Fibroblast of lung (primary cell): ENCODE measurements at regions not wholly inside any gene's neighbourhood (a gene's known extent, or its start where the extent isn't known, plus 50 kb on each side); places are given as distances from the start of the nearest gene placed in this dataset.

ENCODE experiments used
- DNase-seq, 2 donors: peaks; one replicate each; pipeline versions ENCODE4 v3.0.0 to v3.0.0-alpha.2; 2010; ENCODE audit warnings: low read depth in 2 of 2
- H2AFZ ChIP-seq: 2 replicates; pipeline ENCODE4 v1.5.1; 2012; ENCODE audit warnings: low read length, control low read depth, inconsistent platforms
- H3K27ac ChIP-seq: 2 replicates; pipeline ENCODE4 v1.5.1; 2011; ENCODE audit warnings: low read length, control low read depth; ENCODE audit not compliant: insufficient read depth
- H3K27me3 ChIP-seq: 2 replicates; pipeline ENCODE4 v1.5.1; 2011; ENCODE audit warnings: mild to moderate bottlenecking, low read length; ENCODE audit not compliant: control insufficient read depth, insufficient read depth
- H3K36me3 ChIP-seq: 2 replicates; pipeline ENCODE4 v1.5.1; 2011; ENCODE audit warnings: low read length; ENCODE audit not compliant: control insufficient read depth, insufficient read depth
- H3K4me1 ChIP-seq: 2 replicates; pipeline ENCODE4 v1.5.1; 2011; ENCODE audit warnings: low read length; ENCODE audit not compliant: control insufficient read depth, insufficient read depth; ENCODE audit errors: extremely low read depth
- H3K4me2 ChIP-seq: 2 replicates; pipeline ENCODE4 v1.5.1; 2011; ENCODE audit warnings: low read length, control low read depth; ENCODE audit not compliant: insufficient read depth; ENCODE audit errors: extremely low read depth
- H3K4me3 ChIP-seq, 4 experiments: fragments of 200-600 bp in 1 of 4; sonication (generic) in 1 of 4; replicated peaks in 1 of 4; 2 replicates each; pipeline ENCODE4 v1.5.1; 2011 to 2016; ENCODE audit warnings: low read length in 4 of 4, low read depth in 3 of 4, mild to moderate bottlenecking in 3 of 4, control low read depth in 2 of 4, inconsistent platforms in 1 of 4, mixed read lengths in 1 of 4; ENCODE audit not compliant: insufficient read depth in 1 of 4; ENCODE audit errors: control extremely low read depth in 1 of 4
- H3K79me2 ChIP-seq: 2 replicates; pipeline ENCODE4 v1.5.1; 2012; ENCODE audit warnings: mild to moderate bottlenecking, low read length, inconsistent platforms; ENCODE audit not compliant: control insufficient read depth, insufficient read depth
- H3K9ac ChIP-seq: 2 replicates; pipeline ENCODE4 v1.5.1; 2011; ENCODE audit warnings: mild to moderate bottlenecking, low read length, control low read depth; ENCODE audit not compliant: insufficient read depth
- H3K9me3 ChIP-seq: 2 replicates; pipeline ENCODE4 v1.5.1; 2012; ENCODE audit warnings: low read depth, low read length; ENCODE audit not compliant: control insufficient read depth, insufficient read depth
- H4K20me1 ChIP-seq: 2 replicates; pipeline ENCODE4 v1.5.1; 2011; ENCODE audit warnings: low read length; ENCODE audit not compliant: control insufficient read depth, insufficient read depth; ENCODE audit errors: extremely low read depth
- EZH2 ChIP-seq: IDR thresholded peaks from 2 replicates; pipeline ENCODE4 v1.5.1; 2012; ENCODE audit warnings: low read length, control low read depth, mild to moderate bottlenecking; ENCODE audit errors: missing control alignments
- TF ChIP-seq, protein P1 (sequence below), 2 donors: IDR thresholded peaks in 1 of 2; conservative IDR thresholded peaks in 1 of 2; 1 replicate in 1 of 2; 2 replicates in 1 of 2; pipeline ENCODE4 v1.5.1; 2011 to 2012; ENCODE audit warnings: low read length in 2 of 2, control low read depth in 1 of 2, inconsistent platforms in 1 of 2, low read depth in 1 of 2, mild to moderate bottlenecking in 1 of 2

DNA sequence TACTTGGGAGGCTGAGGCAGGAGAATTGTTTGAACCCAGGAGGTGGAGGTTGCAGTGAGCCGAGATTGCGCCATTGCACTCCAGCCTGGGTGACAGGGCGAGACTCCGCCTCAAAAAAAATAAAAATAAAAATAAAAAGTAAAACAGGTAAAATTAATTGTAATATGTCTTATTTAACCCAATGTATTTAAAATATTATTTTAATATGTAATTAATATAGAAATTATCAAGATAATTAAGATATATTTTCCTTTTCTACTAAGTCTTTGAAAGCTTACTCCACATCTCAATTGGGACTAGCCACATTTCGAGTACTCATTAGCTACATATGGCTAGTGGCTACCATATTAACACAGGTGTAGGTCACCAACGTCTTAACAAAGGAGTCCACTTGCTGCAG lies 61.6 kb upstream of the IPO9 start:
- Histone ChIP-seq H3K79me2 (peaks cover 80% of the 10 kb centered on the region), H3K36me3 (no peaks in the 10 kb centered on the region), H3K4me1 (peaks cover 21% of the 10 kb centered on the region), H3K27ac (no peak overlapping the region), H3K4me3 (no peak overlapping the region), H3K27me3 (no peaks in the 10 kb centered on the region), H3K4me2 (no peak overlapping the region), H2AFZ (no peak overlapping the region), H3K9me3 (no peaks in the 10 kb centered on the region), H3K9ac (no peak overlapping the region), H4K20me1 (peaks cover 5% of the 10 kb centered on the region)
- DNase-seq, result no peak
- TF ChIP-seq, protein P1, sequence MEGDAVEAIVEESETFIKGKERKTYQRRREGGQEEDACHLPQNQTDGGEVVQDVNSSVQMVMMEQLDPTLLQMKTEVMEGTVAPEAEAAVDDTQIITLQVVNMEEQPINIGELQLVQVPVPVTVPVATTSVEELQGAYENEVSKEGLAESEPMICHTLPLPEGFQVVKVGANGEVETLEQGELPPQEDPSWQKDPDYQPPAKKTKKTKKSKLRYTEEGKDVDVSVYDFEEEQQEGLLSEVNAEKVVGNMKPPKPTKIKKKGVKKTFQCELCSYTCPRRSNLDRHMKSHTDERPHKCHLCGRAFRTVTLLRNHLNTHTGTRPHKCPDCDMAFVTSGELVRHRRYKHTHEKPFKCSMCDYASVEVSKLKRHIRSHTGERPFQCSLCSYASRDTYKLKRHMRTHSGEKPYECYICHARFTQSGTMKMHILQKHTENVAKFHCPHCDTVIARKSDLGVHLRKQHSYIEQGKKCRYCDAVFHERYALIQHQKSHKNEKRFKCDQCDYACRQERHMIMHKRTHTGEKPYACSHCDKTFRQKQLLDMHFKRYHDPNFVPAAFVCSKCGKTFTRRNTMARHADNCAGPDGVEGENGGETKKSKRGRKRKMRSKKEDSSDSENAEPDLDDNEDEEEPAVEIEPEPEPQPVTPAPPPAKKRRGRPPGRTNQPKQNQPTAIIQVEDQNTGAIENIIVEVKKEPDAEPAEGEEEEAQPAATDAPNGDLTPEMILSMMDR (conservative IDR thresholded peaks at IDR 0.05 in 1 of 2, IDR thresholded peaks at IDR 0.05 in 1 of 2; ENCODE audit: low read depth in 1 of 2, low read length in 2 of 2), result no peak
- TF ChIP-seq EZH2, result no peak

DNA sequence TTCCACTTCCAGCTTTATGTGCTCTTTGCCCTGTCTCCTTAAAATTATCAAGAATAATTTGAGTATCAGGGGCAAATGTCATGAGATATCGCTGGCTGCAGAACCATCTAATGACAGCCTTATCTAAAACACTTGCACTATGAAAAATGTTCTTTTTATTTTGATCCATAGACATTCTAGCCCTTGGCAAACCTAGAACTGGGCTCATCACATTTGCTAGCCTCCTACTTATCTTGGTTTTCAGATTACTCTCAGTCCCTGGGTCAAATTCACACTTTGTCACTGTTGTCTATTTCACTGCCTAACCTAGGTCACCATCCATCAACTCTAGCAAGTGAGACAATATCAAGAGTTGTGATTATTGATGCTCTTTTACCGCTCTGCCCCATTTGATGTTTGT lies 59.9 kb upstream of the IPO9 start:
- H3K4me2 ChIP-seq, result no peak overlapping the region
- H3K4me3 ChIP-seq, result no peak overlapping the region
- H4K20me1 ChIP-seq, result peaks cover 3% of the 10 kb centered on the region
- no peaks in the 10 kb centered on the region for H3K9me3 ChIP-seq
- H3K9ac ChIP-seq, result no peak overlapping the region
- DNase-seq, result no peak
- TF ChIP-seq, protein P1 (conservative IDR thresholded peaks at IDR 0.05 in 1 of 2, IDR thresholded peaks at IDR 0.05 in 1 of 2; ENCODE audit: low read depth in 1 of 2, low read length in 2 of 2), result no peak
- TF ChIP-seq EZH2, result no peak
- H3K79me2 ChIP-seq, result peaks cover 77% of the 10 kb centered on the region
- H2AFZ ChIP-seq, result no peak overlapping the region
- H3K27me3 ChIP-seq, result no peaks in the 10 kb centered on the region
- no peaks in the 10 kb centered on the region for H3K36me3 ChIP-seq
- no peak overlapping the region for H3K27ac ChIP-seq
- H3K4me1 ChIP-seq, result peaks cover 13% of the 10 kb centered on the region

DNA sequence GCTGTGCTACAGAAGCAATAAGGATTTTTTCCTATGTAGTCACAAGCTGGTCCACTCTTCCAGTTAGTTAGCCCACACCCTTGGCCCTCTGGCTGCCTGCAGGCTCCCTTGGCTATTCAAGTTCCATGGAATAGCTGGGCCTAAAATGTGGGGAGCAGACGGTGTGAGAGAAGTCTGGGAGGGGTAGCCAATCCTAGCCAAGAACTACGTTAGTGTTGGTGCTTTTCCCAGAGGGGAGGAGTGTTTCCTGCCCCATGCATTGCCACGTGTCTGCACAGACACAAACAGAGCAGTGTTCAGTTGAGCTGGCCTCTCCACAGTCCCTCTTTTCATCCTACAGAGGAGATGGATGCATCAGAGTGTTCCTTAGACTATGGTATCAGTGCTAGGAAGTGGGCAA lies 59.0 kb upstream of the IPO9 start:
- peak; percentile 95 to 96 for DNase-seq
- no peaks in the 10 kb centered on the region for H3K27me3 ChIP-seq
- peaks cover 70% of the 10 kb centered on the region for H3K79me2 ChIP-seq
- H3K36me3 ChIP-seq, result no peaks in the 10 kb centered on the region
- no peak for TF ChIP-seq EZH2
- TF ChIP-seq, protein P1 (conservative IDR thresholded peaks at IDR 0.05 in 1 of 2, IDR thresholded peaks at IDR 0.05 in 1 of 2; ENCODE audit: low read depth in 1 of 2, low read length in 2 of 2), result peak in 1 of 2 donors; percentile 12
- H2AFZ ChIP-seq, result no peak overlapping the region
- H3K9ac ChIP-seq, result no peak overlapping the region
- H3K4me2 ChIP-seq, result no peak overlapping the region
- no peak overlapping the region for H3K27ac ChIP-seq
- no peaks in the 10 kb centered on the region for H3K9me3 ChIP-seq
- peaks cover 3% of the 10 kb centered on the region for H4K20me1 ChIP-seq
- no peak overlapping the region for H3K4me3 ChIP-seq
- H3K4me1 ChIP-seq, result peaks cover 6% of the 10 kb centered on the region
